Epithelial cell of proximal tubule (primary cell): ENCODE measurements at regions not wholly inside any gene's neighbourhood (a gene's known extent, or its start where the extent isn't known, plus 50 kb on each side); places are given as distances from the start of the nearest gene placed in this dataset.
"Not testable (repeated sequence)": the region's sequence is repeated elsewhere in the genome, so short reads cannot be mapped to it uniquely, and the experiment has no call there.

Experiments
- DNase-seq: peaks from one replicate; pipeline ENCODE4 v3.0.0-alpha.2; 2011; ENCODE audit warnings: low read depth
- H3K4me3 ChIP-seq: 2 replicates; pipeline ENCODE4 v1.5.1; 2011; ENCODE audit warnings: low read depth, mild to moderate bottlenecking, low read length
- CTCF ChIP-seq: conservative IDR thresholded peaks from 2 replicates; pipeline ENCODE4 v1.5.1; 2012; ENCODE audit warnings: low read depth, mild to moderate bottlenecking, low read length

DNA sequence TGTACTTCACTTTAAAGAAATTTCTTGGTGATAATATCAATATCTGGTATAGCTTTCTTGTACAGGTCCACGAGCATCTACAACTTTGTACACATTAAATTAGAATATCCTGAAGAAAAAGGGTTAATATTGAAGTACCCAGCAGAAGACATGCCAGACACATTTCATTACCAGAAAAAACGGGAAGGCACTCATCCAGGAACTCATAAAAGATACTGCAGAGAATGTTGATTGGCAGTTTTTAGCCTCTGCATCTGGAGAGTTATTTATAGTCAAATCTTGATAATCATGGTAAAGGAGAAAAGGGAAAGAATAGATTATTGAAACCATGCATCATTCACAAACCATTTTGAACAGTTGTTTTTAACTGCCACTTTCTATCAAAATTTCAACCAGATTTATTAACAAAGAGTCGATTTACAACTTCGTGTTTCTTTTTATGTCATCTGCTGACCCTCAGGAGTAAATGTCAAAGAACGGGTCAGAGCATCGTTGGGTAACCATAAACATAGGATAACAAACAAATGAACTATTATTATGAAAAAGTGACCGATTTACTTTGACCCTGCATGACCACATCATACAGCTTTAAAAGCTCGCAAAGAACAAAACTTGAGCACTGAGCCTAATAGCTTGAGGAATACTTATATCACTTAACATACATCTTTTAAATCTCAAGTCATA lies 229.2 kb upstream of the SGK1 start:
- no peak for DNase-seq
- no peak for TF ChIP-seq CTCF
- H3K4me3 ChIP-seq = no peak overlapping the region

- no peak for DNase-seq
- H3K4me3 ChIP-seq = no peak overlapping the region
- TF ChIP-seq CTCF = no peak
Observed at GRCh38 chr6:134544737-134545136, 226.8 kb upstream of the SGK1 start.

- H3K4me3 ChIP-seq = no peak overlapping the region
- no peak for TF ChIP-seq CTCF
- no peak for DNase-seq
Observed at GRCh38 chr6:134543128-134543527, 225.2 kb upstream of the SGK1 start.

GRCh38 chr6:134541001-134541400 lies 223.1 kb upstream of the SGK1 start:
- TF ChIP-seq CTCF = no peak
- no peak overlapping the region for H3K4me3 ChIP-seq
- no peak for DNase-seq

- no peak for TF ChIP-seq CTCF
- DNase-seq = no peak
- H3K4me3 ChIP-seq = no peak overlapping the region
Observed at GRCh38 chr6:134539865-134540323, 222.0 kb upstream of the SGK1 start.

- DNase-seq, H3K4me3 ChIP-seq: not testable (repeated sequence)
Observed at GRCh38 chr6:134537765-134538164, 219.9 kb upstream of the SGK1 start.

- peak; percentile 28 for TF ChIP-seq CTCF
- H3K4me3 ChIP-seq = no peak overlapping the region
- DNase-seq = peak; percentile 90
Observed at GRCh38 chr6:134537146-134537555, 219.2 kb upstream of the SGK1 start.
